ENCODE measurements at regions not wholly inside any gene's neighbourhood (a gene's known extent, or its start where the extent isn't known, plus 50 kb on each side); places are given as distances from the start of the nearest gene placed in this dataset.

DNA sequence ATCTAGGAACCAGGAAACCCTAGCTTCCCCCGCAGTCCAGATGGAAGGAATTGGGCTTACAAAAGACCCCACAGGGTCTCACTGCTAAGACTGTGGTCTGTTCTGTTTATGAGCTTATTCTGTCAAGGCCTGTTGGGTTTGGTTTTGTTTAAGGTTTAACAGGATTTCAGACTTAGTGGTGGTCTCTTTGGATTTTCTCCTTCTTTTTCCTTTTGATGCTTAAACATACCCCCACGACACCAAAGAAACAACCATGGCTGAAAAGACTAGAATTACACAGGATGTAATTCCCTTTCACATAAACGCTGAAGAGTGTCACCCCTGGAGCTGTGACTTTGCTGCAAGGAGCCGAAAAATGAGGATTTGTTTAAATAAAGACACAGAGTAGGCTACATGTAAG is 408.6 kb downstream of the PREX1 start (continued):
- TF ChIP-seq ZNF396 (CRISPR knock-in tag; IDR thresholded peaks at IDR 0.05; ENCODE audit: borderline replicate concordance) = no peak
- no peak for TF ChIP-seq TP53 (CRISPR knock-in tag; IDR thresholded peaks at IDR 0.05)
- TF ChIP-seq, protein P1, sequence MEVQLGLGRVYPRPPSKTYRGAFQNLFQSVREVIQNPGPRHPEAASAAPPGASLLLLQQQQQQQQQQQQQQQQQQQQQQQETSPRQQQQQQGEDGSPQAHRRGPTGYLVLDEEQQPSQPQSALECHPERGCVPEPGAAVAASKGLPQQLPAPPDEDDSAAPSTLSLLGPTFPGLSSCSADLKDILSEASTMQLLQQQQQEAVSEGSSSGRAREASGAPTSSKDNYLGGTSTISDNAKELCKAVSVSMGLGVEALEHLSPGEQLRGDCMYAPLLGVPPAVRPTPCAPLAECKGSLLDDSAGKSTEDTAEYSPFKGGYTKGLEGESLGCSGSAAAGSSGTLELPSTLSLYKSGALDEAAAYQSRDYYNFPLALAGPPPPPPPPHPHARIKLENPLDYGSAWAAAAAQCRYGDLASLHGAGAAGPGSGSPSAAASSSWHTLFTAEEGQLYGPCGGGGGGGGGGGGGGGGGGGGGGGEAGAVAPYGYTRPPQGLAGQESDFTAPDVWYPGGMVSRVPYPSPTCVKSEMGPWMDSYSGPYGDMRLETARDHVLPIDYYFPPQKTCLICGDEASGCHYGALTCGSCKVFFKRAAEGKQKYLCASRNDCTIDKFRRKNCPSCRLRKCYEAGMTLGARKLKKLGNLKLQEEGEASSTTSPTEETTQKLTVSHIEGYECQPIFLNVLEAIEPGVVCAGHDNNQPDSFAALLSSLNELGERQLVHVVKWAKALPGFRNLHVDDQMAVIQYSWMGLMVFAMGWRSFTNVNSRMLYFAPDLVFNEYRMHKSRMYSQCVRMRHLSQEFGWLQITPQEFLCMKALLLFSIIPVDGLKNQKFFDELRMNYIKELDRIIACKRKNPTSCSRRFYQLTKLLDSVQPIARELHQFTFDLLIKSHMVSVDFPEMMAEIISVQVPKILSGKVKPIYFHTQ (CRISPR knock-in tag; IDR thresholded peaks at IDR 0.05) = no peak
- no peak for TF ChIP-seq CBFB (CRISPR knock-in tag; IDR thresholded peaks at IDR 0.05; ENCODE audit: low read depth)
- no peak for TF ChIP-seq ZNF138 (CRISPR knock-in tag; conservative IDR thresholded peaks at IDR 0.05)
- TF ChIP-seq ETV6 (CRISPR knock-in tag; IDR thresholded peaks at IDR 0.05) = no peak
- TF ChIP-seq ZNF232 (CRISPR knock-in tag; IDR thresholded peaks at IDR 0.05) = no peak

DNA sequence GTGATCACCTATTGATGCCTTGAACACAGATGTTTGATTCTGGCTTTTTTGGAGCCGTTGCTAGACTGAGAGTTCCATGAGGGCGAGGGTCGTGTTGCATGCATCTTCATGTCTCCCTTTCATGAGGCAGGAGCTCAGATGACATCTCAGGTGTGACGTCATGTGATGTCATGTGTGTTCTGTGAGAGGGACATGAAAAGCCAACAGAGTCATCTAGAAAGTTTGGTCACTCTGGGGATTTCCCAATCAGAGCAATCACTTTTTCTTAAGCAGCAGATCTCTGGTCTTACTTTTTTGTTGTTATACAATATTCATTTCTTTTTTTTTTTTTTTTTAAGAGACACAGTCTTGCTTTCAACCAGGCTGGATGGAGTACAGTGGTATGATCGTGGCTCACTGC is 411.8 kb downstream of the PREX1 start:
- no peaks in the 10 kb centered on the region for H3K4me1 Mint-ChIP-seq
- ATAC-seq (no peak), DNase-seq (ENCODE audit: low spot score) (no peak)
- ChIA-PET POLR2A (interaction anchor here (0.7 kb wide), 1 partner anchor 85 kb away, joined by 7 read pairs; no protein-coding TSS in a partner anchor), CTCF (no interaction called here)
- H3K27me3 Mint-ChIP-seq (ENCODE audit: low read depth) = peaks cover 3% of the 10 kb centered on the region; the same call in 1 of the 2 replicates
- H3K9me3 Mint-ChIP-seq = peaks cover 5% of the 10 kb centered on the region; the same call in 1 of the 2 replicates
- TF ChIP-seq, protein P2, sequence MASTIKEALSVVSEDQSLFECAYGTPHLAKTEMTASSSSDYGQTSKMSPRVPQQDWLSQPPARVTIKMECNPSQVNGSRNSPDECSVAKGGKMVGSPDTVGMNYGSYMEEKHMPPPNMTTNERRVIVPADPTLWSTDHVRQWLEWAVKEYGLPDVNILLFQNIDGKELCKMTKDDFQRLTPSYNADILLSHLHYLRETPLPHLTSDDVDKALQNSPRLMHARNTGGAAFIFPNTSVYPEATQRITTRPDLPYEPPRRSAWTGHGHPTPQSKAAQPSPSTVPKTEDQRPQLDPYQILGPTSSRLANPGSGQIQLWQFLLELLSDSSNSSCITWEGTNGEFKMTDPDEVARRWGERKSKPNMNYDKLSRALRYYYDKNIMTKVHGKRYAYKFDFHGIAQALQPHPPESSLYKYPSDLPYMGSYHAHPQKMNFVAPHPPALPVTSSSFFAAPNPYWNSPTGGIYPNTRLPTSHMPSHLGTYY (CRISPR knock-in tag; IDR thresholded peaks at IDR 0.05) = no peak
- TF ChIP-seq TP53 (CRISPR knock-in tag; IDR thresholded peaks at IDR 0.05) (no peak), ZNF232 (CRISPR knock-in tag; IDR thresholded peaks at IDR 0.05) (no peak), FOXK1 (CRISPR knock-in tag; IDR thresholded peaks at IDR 0.05) (no peak), SMAD3 (CRISPR knock-in tag; IDR thresholded peaks at IDR 0.05; ENCODE audit: borderline replicate concordance) (no peak), ZNF416 (CRISPR knock-in tag; IDR thresholded peaks at IDR 0.05) (no peak), ZNF121 (CRISPR knock-in tag; IDR thresholded peaks at IDR 0.05) (no peak), TEAD1 (CRISPR knock-in tag; IDR thresholded peaks at IDR 0.05) (no peak), KAT7 (CRISPR knock-in tag; IDR thresholded peaks at IDR 0.05; ENCODE audit: borderline replicate concordance) (no peak), ZNF317 (CRISPR knock-in tag; IDR thresholded peaks at IDR 0.05; ENCODE audit: borderline replicate concordance, low read depth) (no peak), NR2C2 (CRISPR knock-in tag; IDR thresholded peaks at IDR 0.05) (no peak), PRRX2 (CRISPR knock-in tag; IDR thresholded peaks at IDR 0.05) (no peak), NR1H2 (CRISPR knock-in tag; IDR thresholded peaks at IDR 0.05) (no peak), ESRRA (CRISPR knock-in tag; IDR thresholded peaks at IDR 0.05; ENCODE audit: borderline replicate concordance) (no peak), ELF4 (CRISPR knock-in tag; IDR thresholded peaks at IDR 0.05; ENCODE audit: low read depth) (no peak), NFYB (CRISPR knock-in tag; conservative IDR thresholded peaks at IDR 0.05; ENCODE audit: low read depth) (no peak), TEAD4 (CRISPR knock-in tag; IDR thresholded peaks at IDR 0.05) (no peak)
- TF ChIP-seq, protein P3, sequence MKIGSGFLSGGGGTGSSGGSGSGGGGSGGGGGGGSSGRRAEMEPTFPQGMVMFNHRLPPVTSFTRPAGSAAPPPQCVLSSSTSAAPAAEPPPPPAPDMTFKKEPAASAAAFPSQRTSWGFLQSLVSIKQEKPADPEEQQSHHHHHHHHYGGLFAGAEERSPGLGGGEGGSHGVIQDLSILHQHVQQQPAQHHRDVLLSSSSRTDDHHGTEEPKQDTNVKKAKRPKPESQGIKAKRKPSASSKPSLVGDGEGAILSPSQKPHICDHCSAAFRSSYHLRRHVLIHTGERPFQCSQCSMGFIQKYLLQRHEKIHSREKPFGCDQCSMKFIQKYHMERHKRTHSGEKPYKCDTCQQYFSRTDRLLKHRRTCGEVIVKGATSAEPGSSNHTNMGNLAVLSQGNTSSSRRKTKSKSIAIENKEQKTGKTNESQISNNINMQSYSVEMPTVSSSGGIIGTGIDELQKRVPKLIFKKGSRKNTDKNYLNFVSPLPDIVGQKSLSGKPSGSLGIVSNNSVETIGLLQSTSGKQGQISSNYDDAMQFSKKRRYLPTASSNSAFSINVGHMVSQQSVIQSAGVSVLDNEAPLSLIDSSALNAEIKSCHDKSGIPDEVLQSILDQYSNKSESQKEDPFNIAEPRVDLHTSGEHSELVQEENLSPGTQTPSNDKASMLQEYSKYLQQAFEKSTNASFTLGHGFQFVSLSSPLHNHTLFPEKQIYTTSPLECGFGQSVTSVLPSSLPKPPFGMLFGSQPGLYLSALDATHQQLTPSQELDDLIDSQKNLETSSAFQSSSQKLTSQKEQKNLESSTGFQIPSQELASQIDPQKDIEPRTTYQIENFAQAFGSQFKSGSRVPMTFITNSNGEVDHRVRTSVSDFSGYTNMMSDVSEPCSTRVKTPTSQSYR (CRISPR knock-in tag; IDR thresholded peaks at IDR 0.05) = no peak
- TF ChIP-seq, protein P1 (CRISPR knock-in tag; IDR thresholded peaks at IDR 0.05) = no peak
- H3K27ac Mint-ChIP-seq = no peak overlapping the region
- no peaks in the 10 kb centered on the region for H3K36me3 Mint-ChIP-seq
- no peak overlapping the region for H3K4me3 Mint-ChIP-seq
